22Rv1 (cell line): ENCODE measurements at regions not wholly inside any gene's neighbourhood (a gene's known extent, or its start where the extent isn't known, plus 50 kb on each side); places are given as distances from the start of the nearest gene placed in this dataset.

Experiments used
- CTCF ChIP-seq: fragments of 450-650 bp; IDR thresholded peaks from 2 replicates; pipeline ENCODE4 v1.5.1; 2017; ENCODE audit warnings: mild to moderate bottlenecking
- ZFX ChIP-seq: fragments of 450-650 bp; IDR thresholded peaks from 2 replicates; pipeline ENCODE4 v1.6.1; 2017; ENCODE audit warnings: antibody characterized with exemption, borderline replicate concordance

DNA sequence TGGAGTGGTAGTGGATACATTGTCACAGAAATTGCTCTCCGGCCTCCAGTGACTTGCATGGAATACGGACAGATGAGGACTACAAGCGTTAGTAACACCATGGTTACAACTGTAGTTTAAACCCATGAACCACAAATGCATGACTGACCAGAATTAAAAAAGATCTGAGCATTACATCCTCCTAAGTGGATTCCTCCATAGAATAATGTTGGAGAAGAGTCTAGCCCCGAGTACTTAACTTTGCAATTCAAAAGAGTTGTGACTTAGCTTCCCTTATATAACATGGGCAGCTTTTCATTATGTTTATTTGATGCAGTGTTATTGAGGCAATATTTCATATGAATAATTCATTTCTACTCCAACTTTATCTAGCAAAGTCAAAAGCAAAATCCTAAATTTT, 457.2 kb upstream of the TMPO start:
- no peak for TF ChIP-seq CTCF
- no peak for TF ChIP-seq ZFX
